GM23338 (cell line): ENCODE measurements at regions not wholly inside any gene's neighbourhood (a gene's known extent, or its start where the extent isn't known, plus 50 kb on each side); places are given as distances from the start of the nearest gene placed in this dataset.

Experiments
- ATAC-seq: fragments of 200-7000 bp; cut with Tn5 transposase; 3 replicates; pipeline ENCODE4 v1.9.1; 2020
- DNase-seq: peaks from one replicate; pipeline ENCODE4 v3.0.0-alpha.2; 2015; ENCODE audit warnings: low spot score
- H2AFZ ChIP-seq: fragments of 200-600 bp; sonication (generic); 2 replicates; pipeline ENCODE4 v1.8.0; 2016; ENCODE audit warnings: antibody characterized with exemption, mild to moderate bottlenecking, moderate library complexity
- H3F3A ChIP-seq: fragments of 200-600 bp; sonication (generic); replicated peaks from 2 replicates; pipeline ENCODE4 v1.8.0; 2017; ENCODE audit warnings: antibody characterized with exemption, mixed run types, low read depth
- H3K27ac ChIP-seq: fragments of 200-600 bp; sonication (generic); 2 replicates; pipeline ENCODE4 v1.6.1; 2016; ENCODE audit warnings: low read depth
- H3K27me3 ChIP-seq: fragments of 200-600 bp; sonication (generic); 2 replicates; pipeline ENCODE4 v1.8.0; 2016; ENCODE audit warnings: mild to moderate bottlenecking, mixed run types, moderate library complexity; ENCODE audit not compliant: insufficient read depth
- H3K36me3 ChIP-seq: fragments of 200-600 bp; sonication (generic); 2 replicates; pipeline ENCODE4 v1.8.0; 2016; ENCODE audit warnings: mild to moderate bottlenecking; ENCODE audit not compliant: insufficient read depth
- H3K4me1 ChIP-seq: fragments of 200-600 bp; sonication (generic); 2 replicates; pipeline ENCODE4 v1.8.0; 2016; ENCODE audit warnings: mild to moderate bottlenecking, moderate library complexity; ENCODE audit not compliant: insufficient read depth
- H3K4me2 ChIP-seq: fragments of 200-600 bp; sonication (generic); 2 replicates; pipeline ENCODE4 v1.7.1; 2017; ENCODE audit warnings: mixed run types
- H3K4me3 ChIP-seq: fragments of 200-600 bp; sonication (generic); 2 replicates; pipeline ENCODE4 v1.6.1; 2016; ENCODE audit warnings: mixed run types
- H3K79me2 ChIP-seq: fragments of 200-600 bp; sonication (generic); replicated peaks from 2 replicates; pipeline ENCODE4 v1.8.0; 2017; ENCODE audit warnings: mild to moderate bottlenecking; ENCODE audit not compliant: insufficient read depth
- H3K9me2 ChIP-seq: fragments of 200-600 bp; sonication (generic); 2 replicates; pipeline ENCODE4 v1.8.0; 2017; ENCODE audit not compliant: insufficient read depth
- H4K20me1 ChIP-seq: fragments of 200-600 bp; sonication (generic); replicated peaks from 2 replicates; pipeline ENCODE4 v1.8.0; 2017; ENCODE audit warnings: mild to moderate bottlenecking; ENCODE audit not compliant: insufficient read depth
- H3K27ac Mint-ChIP-seq: 2 replicates; pipeline ENCODE4 v1.8.0; 2020; ENCODE audit warnings: inconsistent platforms, mild to moderate bottlenecking, moderate library complexity, mixed read lengths
- H3K27me3 Mint-ChIP-seq: 3 replicates; pipeline ENCODE4 v1.8.0; 2022; ENCODE audit warnings: low read depth, mild to moderate bottlenecking, moderate library complexity, mixed read lengths, inconsistent platforms; ENCODE audit not compliant: insufficient read depth, poor library complexity
- H3K36me3 Mint-ChIP-seq: 3 replicates; pipeline ENCODE4 v1.8.0; 2021; ENCODE audit warnings: low read depth, mild to moderate bottlenecking, inconsistent platforms, moderate library complexity, mixed read lengths
- H3K4me1 Mint-ChIP-seq: 3 replicates; pipeline ENCODE4 v1.8.0; 2020; ENCODE audit warnings: mild to moderate bottlenecking, inconsistent platforms, mixed read lengths
- H3K4me3 Mint-ChIP-seq: 3 replicates; pipeline ENCODE4 v1.8.0; 2021; ENCODE audit warnings: moderate library complexity, mild to moderate bottlenecking, inconsistent platforms, mixed read lengths
- H3K9me3 Mint-ChIP-seq: 3 replicates; pipeline ENCODE4 v1.8.0; 2020; ENCODE audit warnings: moderate library complexity, mild to moderate bottlenecking, inconsistent platforms, mixed read lengths
- ETS1 ChIP-seq: IDR thresholded peaks from 2 replicates; pipeline ENCODE4 v1.6.1; 2016; ENCODE audit warnings: antibody characterized with exemption
- JUNB ChIP-seq: IDR thresholded peaks from one replicate; pipeline ENCODE4 v1.6.1; 2016; ENCODE audit warnings: antibody characterized with exemption; ENCODE audit not compliant: unreplicated experiment
- NANOG ChIP-seq: IDR thresholded peaks from 2 replicates; pipeline ENCODE4 v1.6.1; 2016; ENCODE audit warnings: antibody characterized with exemption, borderline replicate concordance
- POLR2AphosphoS5 ChIP-seq: IDR thresholded peaks from 2 replicates; pipeline ENCODE4 v1.6.1; 2016; ENCODE audit warnings: antibody characterized with exemption, low read depth
- STAT1 ChIP-seq: IDR thresholded peaks from one replicate; pipeline ENCODE4 v1.6.1; 2016; ENCODE audit warnings: antibody characterized with exemption; ENCODE audit not compliant: unreplicated experiment
- TF ChIP-seq, protein P1 (sequence below): fragments of 250-450 bp; sonication (Bioruptor Pico); IDR thresholded peaks from 2 replicates; pipeline ENCODE4 v1.5.0; 2020; ENCODE audit warnings: mild to moderate bottlenecking, moderate library complexity
- TF ChIP-seq, protein P2 (sequence below), 2 experiments: fragments of 200-600 bp in 1 of 2; sonication (generic) in 1 of 2; conservative IDR thresholded peaks; 2 replicates each; pipeline versions ENCODE4 v1.5.1 to v1.6.1; 2016 to 2017; ENCODE audit warnings: antibody characterized with exemption in 2 of 2, low read depth in 2 of 2, mild to moderate bottlenecking in 2 of 2, moderate library complexity in 1 of 2

DNA sequence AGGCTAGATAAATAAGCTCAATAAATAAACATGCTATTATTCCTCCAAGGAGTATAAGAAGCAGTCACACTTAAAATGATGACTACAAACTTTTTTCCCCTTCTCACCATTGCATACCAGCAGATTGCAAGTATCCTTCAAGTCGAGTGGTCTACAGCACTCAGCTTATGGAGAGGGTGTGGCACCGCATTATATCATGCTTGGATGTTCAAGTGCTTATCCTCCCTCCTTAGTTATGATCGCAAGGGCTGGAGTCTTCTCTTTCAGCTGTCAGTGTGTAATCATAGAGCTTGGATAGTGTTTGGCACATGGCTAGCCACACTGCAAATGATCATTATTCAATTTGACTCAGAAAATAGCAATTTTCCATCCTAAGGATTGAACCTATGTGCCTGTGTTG lies 124.0 kb downstream of the CARTPT start (continued):
- TF ChIP-seq, protein P1, sequence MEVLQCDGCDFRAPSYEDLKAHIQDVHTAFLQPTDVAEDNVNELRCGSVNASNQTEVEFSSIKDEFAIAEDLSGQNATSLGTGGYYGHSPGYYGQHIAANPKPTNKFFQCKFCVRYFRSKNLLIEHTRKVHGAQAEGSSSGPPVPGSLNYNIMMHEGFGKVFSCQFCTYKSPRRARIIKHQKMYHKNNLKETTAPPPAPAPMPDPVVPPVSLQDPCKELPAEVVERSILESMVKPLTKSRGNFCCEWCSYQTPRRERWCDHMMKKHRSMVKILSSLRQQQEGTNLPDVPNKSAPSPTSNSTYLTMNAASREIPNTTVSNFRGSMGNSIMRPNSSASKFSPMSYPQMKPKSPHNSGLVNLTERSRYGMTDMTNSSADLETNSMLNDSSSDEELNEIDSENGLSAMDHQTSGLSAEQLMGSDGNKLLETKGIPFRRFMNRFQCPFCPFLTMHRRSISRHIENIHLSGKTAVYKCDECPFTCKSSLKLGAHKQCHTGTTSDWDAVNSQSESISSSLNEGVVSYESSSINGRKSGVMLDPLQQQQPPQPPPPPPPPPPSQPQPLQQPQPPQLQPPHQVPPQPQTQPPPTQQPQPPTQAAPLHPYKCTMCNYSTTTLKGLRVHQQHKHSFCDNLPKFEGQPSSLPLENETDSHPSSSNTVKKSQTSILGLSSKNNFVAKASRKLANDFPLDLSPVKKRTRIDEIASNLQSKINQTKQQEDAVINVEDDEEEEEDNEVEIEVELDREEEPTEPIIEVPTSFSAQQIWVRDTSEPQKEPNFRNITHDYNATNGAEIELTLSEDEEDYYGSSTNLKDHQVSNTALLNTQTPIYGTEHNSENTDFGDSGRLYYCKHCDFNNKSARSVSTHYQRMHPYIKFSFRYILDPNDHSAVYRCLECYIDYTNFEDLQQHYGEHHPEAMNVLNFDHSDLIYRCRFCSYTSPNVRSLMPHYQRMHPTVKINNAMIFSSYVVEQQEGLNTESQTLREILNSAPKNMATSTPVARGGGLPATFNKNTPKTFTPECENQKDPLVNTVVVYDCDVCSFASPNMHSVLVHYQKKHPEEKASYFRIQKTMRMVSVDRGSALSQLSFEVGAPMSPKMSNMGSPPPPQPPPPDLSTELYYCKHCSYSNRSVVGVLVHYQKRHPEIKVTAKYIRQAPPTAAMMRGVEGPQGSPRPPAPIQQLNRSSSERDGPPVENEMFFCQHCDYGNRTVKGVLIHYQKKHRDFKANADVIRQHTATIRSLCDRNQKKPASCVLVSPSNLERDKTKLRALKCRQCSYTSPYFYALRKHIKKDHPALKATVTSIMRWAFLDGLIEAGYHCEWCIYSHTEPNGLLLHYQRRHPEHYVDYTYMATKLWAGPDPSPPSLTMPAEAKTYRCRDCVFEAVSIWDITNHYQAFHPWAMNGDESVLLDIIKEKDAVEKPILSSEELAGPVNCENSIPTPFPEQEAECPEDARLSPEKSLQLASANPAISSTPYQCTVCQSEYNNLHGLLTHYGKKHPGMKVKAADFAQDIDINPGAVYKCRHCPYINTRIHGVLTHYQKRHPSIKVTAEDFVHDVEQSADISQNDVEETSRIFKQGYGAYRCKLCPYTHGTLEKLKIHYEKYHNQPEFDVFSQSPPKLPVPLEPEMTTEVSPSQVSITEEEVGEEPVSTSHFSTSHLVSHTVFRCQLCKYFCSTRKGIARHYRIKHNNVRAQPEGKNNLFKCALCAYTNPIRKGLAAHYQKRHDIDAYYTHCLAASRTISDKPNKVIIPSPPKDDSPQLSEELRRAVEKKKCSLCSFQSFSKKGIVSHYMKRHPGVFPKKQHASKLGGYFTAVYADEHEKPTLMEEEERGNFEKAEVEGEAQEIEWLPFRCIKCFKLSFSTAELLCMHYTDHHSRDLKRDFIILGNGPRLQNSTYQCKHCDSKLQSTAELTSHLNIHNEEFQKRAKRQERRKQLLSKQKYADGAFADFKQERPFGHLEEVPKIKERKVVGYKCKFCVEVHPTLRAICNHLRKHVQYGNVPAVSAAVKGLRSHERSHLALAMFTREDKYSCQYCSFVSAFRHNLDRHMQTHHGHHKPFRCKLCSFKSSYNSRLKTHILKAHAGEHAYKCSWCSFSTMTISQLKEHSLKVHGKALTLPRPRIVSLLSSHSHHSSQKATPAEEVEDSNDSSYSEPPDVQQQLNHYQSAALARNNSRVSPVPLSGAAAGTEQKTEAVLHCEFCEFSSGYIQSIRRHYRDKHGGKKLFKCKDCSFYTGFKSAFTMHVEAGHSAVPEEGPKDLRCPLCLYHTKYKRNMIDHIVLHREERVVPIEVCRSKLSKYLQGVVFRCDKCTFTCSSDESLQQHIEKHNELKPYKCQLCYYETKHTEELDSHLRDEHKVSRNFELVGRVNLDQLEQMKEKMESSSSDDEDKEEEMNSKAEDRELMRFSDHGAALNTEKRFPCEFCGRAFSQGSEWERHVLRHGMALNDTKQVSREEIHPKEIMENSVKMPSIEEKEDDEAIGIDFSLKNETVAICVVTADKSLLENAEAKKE: no peak
- TF ChIP-seq POLR2AphosphoS5 (no peak), JUNB (no peak)
- TF ChIP-seq, protein P2, sequence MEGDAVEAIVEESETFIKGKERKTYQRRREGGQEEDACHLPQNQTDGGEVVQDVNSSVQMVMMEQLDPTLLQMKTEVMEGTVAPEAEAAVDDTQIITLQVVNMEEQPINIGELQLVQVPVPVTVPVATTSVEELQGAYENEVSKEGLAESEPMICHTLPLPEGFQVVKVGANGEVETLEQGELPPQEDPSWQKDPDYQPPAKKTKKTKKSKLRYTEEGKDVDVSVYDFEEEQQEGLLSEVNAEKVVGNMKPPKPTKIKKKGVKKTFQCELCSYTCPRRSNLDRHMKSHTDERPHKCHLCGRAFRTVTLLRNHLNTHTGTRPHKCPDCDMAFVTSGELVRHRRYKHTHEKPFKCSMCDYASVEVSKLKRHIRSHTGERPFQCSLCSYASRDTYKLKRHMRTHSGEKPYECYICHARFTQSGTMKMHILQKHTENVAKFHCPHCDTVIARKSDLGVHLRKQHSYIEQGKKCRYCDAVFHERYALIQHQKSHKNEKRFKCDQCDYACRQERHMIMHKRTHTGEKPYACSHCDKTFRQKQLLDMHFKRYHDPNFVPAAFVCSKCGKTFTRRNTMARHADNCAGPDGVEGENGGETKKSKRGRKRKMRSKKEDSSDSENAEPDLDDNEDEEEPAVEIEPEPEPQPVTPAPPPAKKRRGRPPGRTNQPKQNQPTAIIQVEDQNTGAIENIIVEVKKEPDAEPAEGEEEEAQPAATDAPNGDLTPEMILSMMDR (conservative IDR thresholded peaks at IDR 0.05; ENCODE audit: low read depth in 2 of 2): no peak

GRCh38 chr5:71844862-71845261 lies 125.8 kb downstream of the CARTPT start:
- no peak overlapping the region for H3K27ac Mint-ChIP-seq
- ATAC-seq: no peak
- TF ChIP-seq NANOG (no peak), STAT1 (no peak), ETS1 (no peak)
- TF ChIP-seq, protein P1: no peak

More at GRCh38 chr5:71844862-71845261, 125.8 kb downstream of the CARTPT start:
- H4K20me1 ChIP-seq: no peaks in the 10 kb centered on the region
- no peak overlapping the region for H2AFZ ChIP-seq
- H3K4me3 Mint-ChIP-seq: no peak overlapping the region
- peaks cover 25% of the 10 kb centered on the region for H3K9me3 Mint-ChIP-seq
- no peaks in the 10 kb centered on the region for H3K79me2 ChIP-seq
- H3K27me3 ChIP-seq: no peaks in the 10 kb centered on the region
- no peak for DNase-seq
- H3K4me3 ChIP-seq: no peak overlapping the region
- H3K4me1 ChIP-seq: no peaks in the 10 kb centered on the region
- no peak overlapping the region for H3K27ac ChIP-seq
- no peaks in the 10 kb centered on the region for H3K27me3 Mint-ChIP-seq
- no peaks in the 10 kb centered on the region for H3K9me2 ChIP-seq
- no peaks in the 10 kb centered on the region for H3F3A ChIP-seq
- H3K36me3 Mint-ChIP-seq: peaks cover 9% of the 10 kb centered on the region
- H3K4me1 Mint-ChIP-seq: no peaks in the 10 kb centered on the region
- H3K4me2 ChIP-seq: no peak overlapping the region
- H3K36me3 ChIP-seq: no peaks in the 10 kb centered on the region
